GM13976 (cell line): ENCODE measurements at regions not wholly inside any gene's neighbourhood (a gene's known extent, or its start where the extent isn't known, plus 50 kb on each side); places are given as distances from the start of the nearest gene placed in this dataset.

ENCODE experiments used
- DNase-seq: peaks from one replicate; pipeline ENCODE4 v3.0.0; 2012; ENCODE audit warnings: low spot score
- CTCF ChIP-seq: IDR thresholded peaks from 2 replicates; pipeline ENCODE4 v1.5.1; 2012; ENCODE audit warnings: borderline replicate concordance, mild to moderate bottlenecking; ENCODE audit not compliant: insufficient read depth; ENCODE audit errors: extremely low read depth, missing control alignments, control extremely low read depth
- in situ Hi-C: fragments of 300-500 bp; cut with MboI; formaldehyde crosslinking; loops from one replicate; pipeline ENCODE4 v1.12.0; 2022; ENCODE audit warnings: low sequenced_read_pairs, mixed read lengths, inconsistent platforms; ENCODE audit not compliant: unreplicated experiment

- in situ Hi-C loops = no loop called here
- no peak for TF ChIP-seq CTCF
- no peak for DNase-seq
Measured at GRCh38 chr10:120978589-120979252, 127.6 kb downstream of the WDR11 start.

- no peak for DNase-seq
- no peak for TF ChIP-seq CTCF
- in situ Hi-C loops = no loop called here
Measured at GRCh38 chr10:120979435-120980278, 128.5 kb downstream of the WDR11 start.

GRCh38 chr10:120980279-120981255, 129.4 kb downstream of the WDR11 start:
- no peak for DNase-seq
- no peak for TF ChIP-seq CTCF
- in situ Hi-C loops = no loop called here

- TF ChIP-seq CTCF = no peak
- no peak for DNase-seq
- in situ Hi-C loops = no loop called here
Measured at GRCh38 chr10:120981601-120982391, 130.6 kb downstream of the WDR11 start.

- no peak for DNase-seq
- in situ Hi-C loops = no loop called here
- no peak for TF ChIP-seq CTCF
Measured at GRCh38 chr10:120982507-120982906, 131.3 kb downstream of the WDR11 start.
